GM12891 (cell line): ENCODE measurements at regions not wholly inside any gene's neighbourhood (a gene's known extent, or its start where the extent isn't known, plus 50 kb on each side); places are given as distances from the start of the nearest gene placed in this dataset.

Experiments used
- POLR2A ChIP-seq: IDR thresholded peaks from 2 replicates; pipeline ENCODE4 v1.6.1; 2011; ENCODE audit warnings: low read depth, low read length, control low read depth
- POLR2AphosphoS5 ChIP-seq: IDR thresholded peaks from 2 replicates; pipeline ENCODE4 v1.6.1; 2011; ENCODE audit warnings: low read depth, low read length, control low read depth
- TAF1 ChIP-seq: IDR thresholded peaks from 2 replicates; pipeline ENCODE4 v1.6.1; 2011; ENCODE audit warnings: low read depth, low read length, control low read depth

- no peak for TF ChIP-seq POLR2A
- TF ChIP-seq TAF1, result no peak
- TF ChIP-seq POLR2AphosphoS5, result no peak
Observed at GRCh38 chr17:79428988-79429387, 181.9 kb downstream of the RBFOX3 start.
